ENCODE measurements at regions not wholly inside any gene's neighbourhood (a gene's known extent, or its start where the extent isn't known, plus 50 kb on each side); places are given as distances from the start of the nearest gene placed in this dataset.
"Not testable (repeated sequence)": the region's sequence is repeated elsewhere in the genome, so short reads cannot be mapped to it uniquely, and the experiment has no call there.

DNA sequence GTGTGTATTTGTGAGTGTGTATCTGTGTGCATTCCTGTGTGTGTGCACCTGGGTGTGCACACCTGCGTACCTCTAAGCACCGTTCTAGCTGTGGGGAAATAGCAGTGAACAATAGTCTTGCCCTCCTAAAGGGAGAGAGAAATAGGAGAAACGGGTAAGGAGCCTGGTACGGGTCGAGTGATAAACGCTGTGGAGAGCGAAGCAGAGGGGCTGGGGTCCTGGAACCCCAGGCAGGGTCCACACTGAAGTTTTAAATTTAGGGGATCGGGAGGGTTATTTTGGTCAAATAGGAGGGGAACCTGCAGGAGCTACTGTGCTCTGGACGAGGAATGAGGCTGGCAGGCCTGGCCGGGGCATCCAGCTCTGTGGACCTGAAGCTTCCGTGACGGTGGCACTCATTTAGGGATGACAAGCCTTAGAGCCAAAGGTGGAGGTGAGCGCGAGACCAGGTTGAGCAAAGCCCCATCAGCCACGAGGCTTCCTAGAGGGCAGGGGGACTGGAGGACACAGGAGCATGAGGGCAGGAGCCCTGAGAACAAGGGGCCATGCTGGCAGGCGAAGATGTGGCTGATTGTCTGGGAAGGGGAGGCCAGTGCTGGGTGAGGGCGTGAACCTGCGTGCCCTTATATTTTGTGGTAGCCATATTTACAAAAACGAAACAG, 188.0 kb downstream of the RTP5 start:
- Histone ChIP-seq H3K27ac (no peak overlapping the region), H3K9me3 (peaks cover 0 to 5% (median 0%) of the 10 kb centered on the region in 4 donors), H3K4me3 (no peak overlapping the region), H3K4me1 (no peaks in the 10 kb centered on the region), H3K27me3 (no peaks in the 10 kb centered on the region), H3K36me3 (no peaks in the 10 kb centered on the region)
- DNase-seq (ENCODE audit: low spot score in 2 of 2) = no peak
- TF ChIP-seq, protein P1, sequence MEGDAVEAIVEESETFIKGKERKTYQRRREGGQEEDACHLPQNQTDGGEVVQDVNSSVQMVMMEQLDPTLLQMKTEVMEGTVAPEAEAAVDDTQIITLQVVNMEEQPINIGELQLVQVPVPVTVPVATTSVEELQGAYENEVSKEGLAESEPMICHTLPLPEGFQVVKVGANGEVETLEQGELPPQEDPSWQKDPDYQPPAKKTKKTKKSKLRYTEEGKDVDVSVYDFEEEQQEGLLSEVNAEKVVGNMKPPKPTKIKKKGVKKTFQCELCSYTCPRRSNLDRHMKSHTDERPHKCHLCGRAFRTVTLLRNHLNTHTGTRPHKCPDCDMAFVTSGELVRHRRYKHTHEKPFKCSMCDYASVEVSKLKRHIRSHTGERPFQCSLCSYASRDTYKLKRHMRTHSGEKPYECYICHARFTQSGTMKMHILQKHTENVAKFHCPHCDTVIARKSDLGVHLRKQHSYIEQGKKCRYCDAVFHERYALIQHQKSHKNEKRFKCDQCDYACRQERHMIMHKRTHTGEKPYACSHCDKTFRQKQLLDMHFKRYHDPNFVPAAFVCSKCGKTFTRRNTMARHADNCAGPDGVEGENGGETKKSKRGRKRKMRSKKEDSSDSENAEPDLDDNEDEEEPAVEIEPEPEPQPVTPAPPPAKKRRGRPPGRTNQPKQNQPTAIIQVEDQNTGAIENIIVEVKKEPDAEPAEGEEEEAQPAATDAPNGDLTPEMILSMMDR (IDR thresholded peaks at IDR 0.05) = no peak
- TF ChIP-seq POLR2A (IDR thresholded peaks at IDR 0.05) (no peak), EP300 (IDR thresholded peaks at IDR 0.05) (no peak)
- 86 to 88% methylated on average over 19 of the region's 19 CpGs for WGBS, 2 donors

DNA sequence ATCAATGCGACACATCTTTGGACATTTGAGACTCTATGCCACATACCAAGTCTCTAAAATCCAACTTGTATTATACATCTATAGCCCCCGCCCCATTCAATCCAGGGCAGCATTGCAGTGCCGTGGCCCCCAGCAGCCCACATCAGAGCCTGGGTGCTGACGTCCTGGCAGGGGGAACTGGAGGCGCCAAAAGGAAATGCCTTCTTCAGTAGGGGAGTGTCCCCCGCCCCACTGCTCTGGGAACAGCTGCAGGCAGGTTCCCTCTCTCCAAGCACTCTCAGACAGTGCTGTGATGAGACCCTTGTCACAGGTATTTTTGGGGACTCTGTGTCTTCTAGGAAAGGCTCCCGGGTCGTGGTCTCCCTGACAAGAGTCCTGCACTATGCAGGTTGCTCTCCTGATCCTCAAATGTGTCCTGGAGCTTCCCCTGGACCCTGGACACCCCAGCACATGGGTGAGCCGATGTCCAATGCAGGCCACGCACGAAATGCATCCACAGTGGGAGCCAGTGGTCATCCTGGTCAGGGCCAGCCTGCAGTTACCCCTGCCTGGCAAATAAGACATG, 188.7 kb downstream of the RTP5 start:
- no peaks in the 10 kb centered on the region for H3K27me3 ChIP-seq
- H3K36me3 ChIP-seq = no peaks in the 10 kb centered on the region
- no peaks in the 10 kb centered on the region for H3K4me1 ChIP-seq
- no peak for DNase-seq (ENCODE audit: low spot score in 2 of 2)
- TF ChIP-seq, protein P1 (IDR thresholded peaks at IDR 0.05) = no peak
- TF ChIP-seq EP300 (IDR thresholded peaks at IDR 0.05) (no peak), POLR2A (IDR thresholded peaks at IDR 0.05) (no peak)
- 80 to 82% methylated on average over 11 of the region's 11 CpGs for WGBS, 2 donors
- no peak overlapping the region for H3K4me3 ChIP-seq
- H3K27ac ChIP-seq = no peak overlapping the region
- peaks cover 0 to 5% (median 0%) of the 10 kb centered on the region in 4 donors for H3K9me3 ChIP-seq

DNA sequence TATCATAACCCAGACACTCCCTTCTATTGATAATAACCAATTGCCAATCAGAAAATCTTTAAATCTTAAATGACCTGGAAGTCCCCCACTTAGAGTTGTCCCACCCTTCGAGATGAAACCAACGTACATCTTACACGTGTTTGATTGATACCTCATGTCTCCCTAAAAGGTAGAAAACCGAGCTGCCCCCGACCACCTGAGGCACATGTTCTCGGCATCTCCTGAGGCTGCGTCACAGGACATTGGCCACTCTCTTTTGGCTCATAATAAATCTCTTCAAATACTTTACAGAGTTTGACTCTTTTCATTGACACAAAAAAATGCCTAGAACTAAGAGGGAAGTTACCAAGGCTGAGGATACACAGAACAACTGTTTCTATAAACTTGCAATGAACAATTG, 190.0 kb downstream of the RTP5 start:
- DNase-seq (ENCODE audit: low spot score in 2 of 2) = no peak
- Histone ChIP-seq H3K27ac (no peak overlapping the region), H3K9me3 (peaks cover 0 to 5% (median 0%) of the 10 kb centered on the region in 4 donors), H3K27me3 (no peaks in the 10 kb centered on the region), H3K36me3 (no peaks in the 10 kb centered on the region), H3K4me3 (no peak overlapping the region), H3K4me1 (no peaks in the 10 kb centered on the region)
- WGBS, 2 donors = 89 to 94% methylated on average over 7 of the region's 7 CpGs
- TF ChIP-seq EP300 (IDR thresholded peaks at IDR 0.05) = no peak
- TF ChIP-seq, protein P1 (IDR thresholded peaks at IDR 0.05) = no peak
- TF ChIP-seq POLR2A (IDR thresholded peaks at IDR 0.05) = no peak

DNA sequence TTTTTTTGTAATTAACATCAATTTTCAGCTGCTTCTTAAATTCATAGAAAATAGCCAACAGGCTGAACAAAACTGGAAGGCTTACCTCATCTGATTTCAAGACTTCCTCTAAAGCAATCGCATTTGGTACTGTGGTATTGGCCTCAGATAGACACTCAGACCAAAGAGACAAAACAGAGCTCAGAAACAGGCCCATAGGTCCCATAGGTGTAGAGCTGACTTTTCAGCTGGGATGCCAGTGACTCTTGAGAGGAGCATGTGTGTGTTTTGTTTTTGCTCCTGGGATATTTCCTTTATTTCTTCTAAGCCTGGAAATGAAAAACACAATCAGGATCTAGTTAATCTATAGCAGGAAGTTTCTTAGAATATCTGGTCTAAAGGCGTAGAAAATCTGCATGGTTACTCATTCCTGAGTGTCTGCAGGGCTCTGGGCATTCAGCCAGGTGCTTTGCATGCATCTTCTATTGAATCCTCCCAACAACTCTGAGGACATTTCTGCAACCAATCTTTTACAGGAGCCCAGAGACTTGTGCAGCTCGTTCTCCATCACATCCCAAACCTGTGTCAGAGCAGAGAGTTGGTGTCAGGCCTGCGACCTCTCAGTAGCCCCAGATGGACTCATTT, 190.8 kb downstream of the RTP5 start:
- TF ChIP-seq EP300 (IDR thresholded peaks at IDR 0.05) (no peak), POLR2A (IDR thresholded peaks at IDR 0.05) (no peak)
- TF ChIP-seq, protein P1 (IDR thresholded peaks at IDR 0.05) = no peak
- Histone ChIP-seq H3K4me1 (no peaks in the 10 kb centered on the region), H3K27me3 (no peaks in the 10 kb centered on the region), H3K27ac (no peak overlapping the region), H3K36me3 (no peaks in the 10 kb centered on the region), H3K4me3 (no peak overlapping the region), H3K9me3 (peaks cover 0 to 5% (median 0%) of the 10 kb centered on the region in 4 donors)
- DNase-seq (ENCODE audit: low spot score in 2 of 2) = no peak
- WGBS, 2 donors = 63 to 69% methylated on average over 4 of the region's 4 CpGs

DNA sequence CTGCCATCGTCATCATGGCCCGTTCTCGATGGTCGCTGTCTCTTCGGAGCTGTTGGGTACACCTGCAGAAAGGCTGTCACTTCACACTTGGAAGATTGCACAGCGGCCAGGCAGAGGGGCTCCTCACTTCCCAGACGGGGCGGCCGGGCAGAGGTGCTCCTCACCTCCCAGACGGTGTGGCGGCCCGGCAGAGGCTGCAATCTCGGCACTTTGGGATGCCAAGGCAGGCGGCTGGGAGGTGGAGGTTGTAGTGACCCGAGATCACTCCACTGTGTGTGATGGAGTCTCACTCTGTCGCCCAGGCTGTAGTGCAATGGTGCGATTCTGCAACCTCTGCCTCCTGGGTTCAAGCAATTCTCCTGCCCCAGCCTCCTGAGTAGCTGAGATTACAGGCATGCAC, 192.4 kb downstream of the RTP5 start:
- H3K9me3 ChIP-seq; H3K27ac ChIP-seq; H3K27me3 ChIP-seq; H3K36me3 ChIP-seq; H3K4me3 ChIP-seq; H3K4me1 ChIP-seq; DNase-seq (ENCODE audit: low spot score in 2 of 2): not testable (repeated sequence)
- 95 to 98% methylated on average over 14 to 17 of the region's 17 CpGs for whole genome bisulfite sequencing, 2 donors
